Panc1 (cell line): ENCODE measurements at regions not wholly inside any gene's neighbourhood (a gene's known extent, or its start where the extent isn't known, plus 50 kb on each side); places are given as distances from the start of the nearest gene placed in this dataset.

Experiments used
- ATAC-seq: fragments of 200-7000 bp; cut with Tn5 transposase; 2 replicates; pipeline ENCODE4 v1.9.1; 2020; ENCODE audit warnings: mild to moderate bottlenecking, moderate library complexity
- BruUV-seq: library from RNA; stranded (reverse); fragments of 400-500 nt; replicated peaks from 2 replicates; lab custom pipeline; 2021; lab: Mats Ljungman, UMichigan
- CTCF ChIA-PET: fragments of 300-600 bp; sonication (Branson Sonifier 250); formaldehyde crosslinking; loops from one replicate; lab custom pipeline; 2022; ENCODE audit warnings: antibody characterized with exemption; lab: Charles Lee
- POLR2A ChIA-PET: fragments of 300-600 bp; sonication (Branson Sonifier 250); formaldehyde crosslinking; loops from one replicate; lab custom pipeline; 2022; ENCODE audit warnings: antibody characterized with exemption; lab: Charles Lee
- DNase-seq: peaks from one replicate; pipeline ENCODE4 v3.0.0-alpha.2; 2010; ENCODE audit warnings: low read depth, low spot score
- H3K27ac ChIP-seq: 2 replicates; pipeline ENCODE4 v1.5.1; 2011; ENCODE audit warnings: mild to moderate bottlenecking, low read length, inconsistent platforms
- H3K27me3 ChIP-seq: fragments of 200-500 bp; sonication (Bioruptor generic); 2 replicates; pipeline ENCODE4 v1.6.0; 2014; ENCODE audit warnings: low read length, inconsistent platforms; ENCODE audit not compliant: control insufficient read depth, insufficient read depth
- H3K36me3 ChIP-seq: fragments of 200-500 bp; sonication (Bioruptor generic); 2 replicates; pipeline ENCODE4 v1.5.1; 2014; ENCODE audit warnings: inconsistent platforms, mild to moderate bottlenecking, low read length, moderate library complexity; ENCODE audit not compliant: control insufficient read depth, insufficient read depth
- H3K4me1 ChIP-seq: 2 replicates; pipeline ENCODE4 v1.5.1; 2011; ENCODE audit warnings: inconsistent platforms, mild to moderate bottlenecking, low read length, moderate library complexity; ENCODE audit not compliant: control insufficient read depth, insufficient read depth
- H3K4me3 ChIP-seq, 2 experiments: 2 replicates each; pipeline ENCODE4 v1.5.1; 2011 to 2012; ENCODE audit warnings: low read depth in 2 of 2, low read length in 2 of 2, mild to moderate bottlenecking in 2 of 2, inconsistent platforms in 1 of 2, moderate library complexity in 1 of 2
- H3K9me3 ChIP-seq: fragments of 200-500 bp; sonication (Bioruptor generic); 2 replicates; pipeline ENCODE4 v1.5.1; 2014; ENCODE audit warnings: low read depth, mild to moderate bottlenecking, inconsistent platforms, low read length, moderate library complexity; ENCODE audit not compliant: control insufficient read depth, insufficient read depth
- CTCF ChIP-seq: fragments of 450-650 bp; IDR thresholded peaks from 2 replicates; pipeline ENCODE4 v1.5.1; 2017; ENCODE audit warnings: mild to moderate bottlenecking
- POLR2AphosphoS5 ChIP-seq: IDR thresholded peaks from 2 replicates; pipeline ENCODE4 v1.6.1; 2012; ENCODE audit warnings: mild to moderate bottlenecking, low read depth, low read length, moderate library complexity
- SIN3A ChIP-seq: IDR thresholded peaks from 2 replicates; pipeline ENCODE4 v1.6.1; 2012; ENCODE audit warnings: low read depth, mild to moderate bottlenecking, low read length, moderate library complexity, borderline replicate concordance; ENCODE audit not compliant: insufficient read depth
- TCF7L2 ChIP-seq: IDR thresholded peaks from 2 replicates; pipeline ENCODE4 v1.6.1; 2011; ENCODE audit warnings: mild to moderate bottlenecking, low read depth, low read length, inconsistent platforms
- in situ Hi-C: cut with HindIII; loops from 2 replicates; pipeline ENCODE4 v1.10.0; 2016; ENCODE audit warnings: low sequenced_read_pairs, low pct_unique_long_range_greater_than_20kb
- intact Hi-C: fragments of 100-400 bp; cut with micrococcal nuclease; formaldehyde crosslinking; loops from one replicate; pipeline ENCODE4 v1.10.0; 2022; ENCODE audit not compliant: unreplicated experiment
- TF ChIP-seq, protein P1 (sequence below), 2 experiments: IDR thresholded peaks; 2 replicates each; pipeline ENCODE4 v1.6.1; 2011 to 2012; ENCODE audit warnings: low read depth in 2 of 2, control low read depth in 1 of 2, low read length in 1 of 2, mild to moderate bottlenecking in 1 of 2, moderate library complexity in 1 of 2; ENCODE audit not compliant: insufficient read depth in 1 of 2

DNA sequence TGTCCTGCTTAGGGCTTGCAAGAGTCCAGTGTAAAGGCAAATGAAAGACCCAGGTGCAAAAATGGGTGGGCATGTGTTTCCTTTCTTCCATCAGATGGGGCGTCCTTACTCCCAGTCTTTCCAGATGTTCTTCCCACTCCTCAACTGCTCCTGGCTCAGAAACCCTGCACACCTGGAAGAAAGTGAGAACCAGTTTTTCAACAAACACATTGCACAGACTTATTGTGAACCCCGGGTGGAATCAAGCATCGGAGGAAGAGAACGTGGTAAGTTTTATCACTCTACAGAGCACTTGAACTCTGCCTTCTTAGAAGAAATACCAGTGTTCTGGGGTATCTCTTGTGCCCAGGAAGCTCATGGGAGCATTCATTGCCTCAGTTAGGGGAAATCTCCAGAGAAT, 93.3 kb downstream of the TMX1 start:
- Histone ChIP-seq H3K27ac (no peak overlapping the region), H3K27me3 (no peaks in the 10 kb centered on the region), H3K36me3 (no peaks in the 10 kb centered on the region), H3K4me3 (no peak overlapping the region), H3K4me1 (no peaks in the 10 kb centered on the region), H3K9me3 (no peaks in the 10 kb centered on the region)
- ATAC-seq (no peak), DNase-seq (no peak)
- in situ Hi-C loops (no loop called here), intact Hi-C loops (no loop called here)
- TF ChIP-seq POLR2AphosphoS5 (no peak), SIN3A (no peak), TCF7L2 (no peak), CTCF (no peak)
- TF ChIP-seq, protein P1, sequence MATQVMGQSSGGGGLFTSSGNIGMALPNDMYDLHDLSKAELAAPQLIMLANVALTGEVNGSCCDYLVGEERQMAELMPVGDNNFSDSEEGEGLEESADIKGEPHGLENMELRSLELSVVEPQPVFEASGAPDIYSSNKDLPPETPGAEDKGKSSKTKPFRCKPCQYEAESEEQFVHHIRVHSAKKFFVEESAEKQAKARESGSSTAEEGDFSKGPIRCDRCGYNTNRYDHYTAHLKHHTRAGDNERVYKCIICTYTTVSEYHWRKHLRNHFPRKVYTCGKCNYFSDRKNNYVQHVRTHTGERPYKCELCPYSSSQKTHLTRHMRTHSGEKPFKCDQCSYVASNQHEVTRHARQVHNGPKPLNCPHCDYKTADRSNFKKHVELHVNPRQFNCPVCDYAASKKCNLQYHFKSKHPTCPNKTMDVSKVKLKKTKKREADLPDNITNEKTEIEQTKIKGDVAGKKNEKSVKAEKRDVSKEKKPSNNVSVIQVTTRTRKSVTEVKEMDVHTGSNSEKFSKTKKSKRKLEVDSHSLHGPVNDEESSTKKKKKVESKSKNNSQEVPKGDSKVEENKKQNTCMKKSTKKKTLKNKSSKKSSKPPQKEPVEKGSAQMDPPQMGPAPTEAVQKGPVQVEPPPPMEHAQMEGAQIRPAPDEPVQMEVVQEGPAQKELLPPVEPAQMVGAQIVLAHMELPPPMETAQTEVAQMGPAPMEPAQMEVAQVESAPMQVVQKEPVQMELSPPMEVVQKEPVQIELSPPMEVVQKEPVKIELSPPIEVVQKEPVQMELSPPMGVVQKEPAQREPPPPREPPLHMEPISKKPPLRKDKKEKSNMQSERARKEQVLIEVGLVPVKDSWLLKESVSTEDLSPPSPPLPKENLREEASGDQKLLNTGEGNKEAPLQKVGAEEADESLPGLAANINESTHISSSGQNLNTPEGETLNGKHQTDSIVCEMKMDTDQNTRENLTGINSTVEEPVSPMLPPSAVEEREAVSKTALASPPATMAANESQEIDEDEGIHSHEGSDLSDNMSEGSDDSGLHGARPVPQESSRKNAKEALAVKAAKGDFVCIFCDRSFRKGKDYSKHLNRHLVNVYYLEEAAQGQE (IDR thresholded peaks at IDR 0.05; ENCODE audit: insufficient read depth in 1 of 2, low read depth in 2 of 2, low read length in 1 of 2), result no peak
- CTCF ChIA-PET, result no interaction called here
- POLR2A ChIA-PET, result no interaction called here
- BruUV-seq, result no TSS peak

GRCh38 chr14:51333901-51334521, 94.0 kb downstream of the TMX1 start:
- no TSS peak for BruUV-seq
- Histone ChIP-seq H3K9me3 (no peaks in the 10 kb centered on the region), H3K36me3 (no peaks in the 10 kb centered on the region), H3K4me1 (no peaks in the 10 kb centered on the region), H3K27me3 (no peaks in the 10 kb centered on the region), H3K27ac (no peak overlapping the region), H3K4me3 (no peak overlapping the region)
- TF ChIP-seq POLR2AphosphoS5 (no peak), SIN3A (no peak), CTCF (no peak), TCF7L2 (no peak)
- TF ChIP-seq, protein P1 (IDR thresholded peaks at IDR 0.05; ENCODE audit: insufficient read depth in 1 of 2, low read depth in 2 of 2, low read length in 1 of 2), result no peak
- CTCF ChIA-PET, result no interaction called here
- POLR2A ChIA-PET, result no interaction called here
- ATAC-seq, result no peak
- intact Hi-C loops (no loop called here), in situ Hi-C loops (no loop called here)
- no peak for DNase-seq
